ENCODE measurements at regions not wholly inside any gene's neighbourhood (a gene's known extent, or its start where the extent isn't known, plus 50 kb on each side); places are given as distances from the start of the nearest gene placed in this dataset.
"Not testable (repeated sequence)": the region's sequence is repeated elsewhere in the genome, so short reads cannot be mapped to it uniquely, and the experiment has no call there.

- peak in 1 of 2 donors; percentile 53 for DNase-seq (ENCODE audit: low read depth in 2 of 2)
These were observed 89.8 kb upstream of the PRSS16 start for GRCh38 chr6:27157459-27158315.

- DNase-seq (ENCODE audit: low read depth in 2 of 2) = no peak
These were observed 89.2 kb upstream of the PRSS16 start for GRCh38 chr6:27158316-27158643.

- DNase-seq (ENCODE audit: low read depth in 2 of 2) = no peak
These were observed 87.8 kb upstream of the PRSS16 start for GRCh38 chr6:27159725-27160124.

- no peak for DNase-seq (ENCODE audit: low read depth in 2 of 2)
These were observed 86.4 kb upstream of the PRSS16 start for GRCh38 chr6:27161115-27161514.

- no peak for DNase-seq (ENCODE audit: low read depth in 2 of 2)
These were observed 85.9 kb upstream of the PRSS16 start for GRCh38 chr6:27161603-27161945.

- DNase-seq (ENCODE audit: low read depth in 2 of 2) = no peak
These were observed 85.4 kb upstream of the PRSS16 start for GRCh38 chr6:27161946-27162603.

GRCh38 chr6:27163834-27164233 lies 83.7 kb upstream of the PRSS16 start:
- no peak for DNase-seq (ENCODE audit: low read depth in 2 of 2)

- no peak for DNase-seq (ENCODE audit: low read depth in 2 of 2)
These were observed 79.4 kb upstream of the PRSS16 start for GRCh38 chr6:27168108-27168507.

GRCh38 chr6:27168586-27169443 lies 78.7 kb upstream of the PRSS16 start:
- DNase-seq (ENCODE audit: low read depth in 2 of 2) = no peak

GRCh38 chr6:27172524-27173231 lies 74.8 kb upstream of the PRSS16 start:
- not testable (repeated sequence) for DNase-seq (ENCODE audit: low read depth in 2 of 2)

GRCh38 chr6:27173232-27173601 lies 74.3 kb upstream of the PRSS16 start:
- DNase-seq (ENCODE audit: low read depth in 2 of 2) = not testable (repeated sequence)

GRCh38 chr6:27174958-27175357 lies 72.5 kb upstream of the PRSS16 start:
- no peak for DNase-seq (ENCODE audit: low read depth in 2 of 2)

GRCh38 chr6:27176096-27176495 lies 71.4 kb upstream of the PRSS16 start:
- DNase-seq (ENCODE audit: low read depth in 2 of 2) = no peak

GRCh38 chr6:27176523-27177484 lies 70.7 kb upstream of the PRSS16 start:
- DNase-seq (ENCODE audit: low read depth in 2 of 2) = peak; percentile 29 to 57

GRCh38 chr6:27177485-27178406 lies 69.8 kb upstream of the PRSS16 start:
- DNase-seq (ENCODE audit: low read depth in 2 of 2) = peak; percentile 32 to 43

- DNase-seq (ENCODE audit: low read depth in 2 of 2) = no peak
These were observed 69.1 kb upstream of the PRSS16 start for GRCh38 chr6:27178407-27178730.

- DNase-seq (ENCODE audit: low read depth in 2 of 2) = no peak
These were observed 68.6 kb upstream of the PRSS16 start for GRCh38 chr6:27178860-27179259.

GRCh38 chr6:27183060-27183832 lies 64.3 kb upstream of the PRSS16 start:
- DNase-seq (ENCODE audit: low read depth in 2 of 2) = no peak

All from stimulated activated CD4-positive, alpha-beta T cell treated with anti-CD3 and anti-CD28 coated beads, Interleukin-1b, Interleukin-23, amount 100 ng/mL, for 1 hour (primary cell).